ENCODE measurements at regions not wholly inside any gene's neighbourhood (a gene's known extent, or its start where the extent isn't known, plus 50 kb on each side); places are given as distances from the start of the nearest gene placed in this dataset.

DNA sequence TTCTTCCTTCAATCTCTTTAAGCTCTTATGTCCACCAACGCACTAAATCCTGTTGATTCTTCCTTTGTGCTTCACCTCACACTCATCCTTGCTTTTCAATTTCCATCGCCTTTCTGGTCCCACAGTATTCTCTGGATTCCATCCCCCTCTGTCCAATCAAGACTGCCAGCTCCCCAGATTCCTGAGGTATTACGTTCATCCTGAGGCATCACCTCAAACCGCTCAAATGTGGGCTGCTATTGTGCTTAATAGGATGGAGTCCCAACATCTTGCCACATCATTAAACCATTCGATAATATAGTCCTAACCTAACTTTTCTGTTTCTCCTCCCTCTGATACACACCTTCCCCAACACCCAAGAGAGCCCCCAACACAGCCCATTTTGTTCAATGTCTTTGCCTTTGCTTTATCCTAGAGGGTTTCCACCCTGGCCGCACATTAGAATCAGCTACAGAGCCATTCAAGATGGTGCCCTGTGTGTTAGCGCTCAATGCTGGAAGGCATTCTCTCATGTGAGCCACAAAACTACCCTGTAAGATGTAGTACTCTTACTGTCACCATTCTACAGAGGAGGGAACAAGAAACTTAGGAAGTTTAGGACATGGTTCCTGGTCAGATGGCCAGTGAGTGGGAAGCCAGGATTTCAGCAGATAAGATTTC lies 79.5 kb upstream of the LEP start:
- POLR2A ChIA-PET = no interaction called here
- DNase-seq (ENCODE audit: low read depth, low spot score) = no peak
- no peak overlapping the region for H3K4me3 ChIP-seq (ENCODE audit: low read depth, low read length)
- TF ChIP-seq, protein P1, sequence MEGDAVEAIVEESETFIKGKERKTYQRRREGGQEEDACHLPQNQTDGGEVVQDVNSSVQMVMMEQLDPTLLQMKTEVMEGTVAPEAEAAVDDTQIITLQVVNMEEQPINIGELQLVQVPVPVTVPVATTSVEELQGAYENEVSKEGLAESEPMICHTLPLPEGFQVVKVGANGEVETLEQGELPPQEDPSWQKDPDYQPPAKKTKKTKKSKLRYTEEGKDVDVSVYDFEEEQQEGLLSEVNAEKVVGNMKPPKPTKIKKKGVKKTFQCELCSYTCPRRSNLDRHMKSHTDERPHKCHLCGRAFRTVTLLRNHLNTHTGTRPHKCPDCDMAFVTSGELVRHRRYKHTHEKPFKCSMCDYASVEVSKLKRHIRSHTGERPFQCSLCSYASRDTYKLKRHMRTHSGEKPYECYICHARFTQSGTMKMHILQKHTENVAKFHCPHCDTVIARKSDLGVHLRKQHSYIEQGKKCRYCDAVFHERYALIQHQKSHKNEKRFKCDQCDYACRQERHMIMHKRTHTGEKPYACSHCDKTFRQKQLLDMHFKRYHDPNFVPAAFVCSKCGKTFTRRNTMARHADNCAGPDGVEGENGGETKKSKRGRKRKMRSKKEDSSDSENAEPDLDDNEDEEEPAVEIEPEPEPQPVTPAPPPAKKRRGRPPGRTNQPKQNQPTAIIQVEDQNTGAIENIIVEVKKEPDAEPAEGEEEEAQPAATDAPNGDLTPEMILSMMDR (IDR thresholded peaks at IDR 0.05; ENCODE audit: insufficient read depth, low read length, missing control alignments) = no peak
- CTCF ChIA-PET = interaction anchor here (1.0 to 2.7 kb wide), 3 partner anchors 8 to 48 kb away, joined by 3 to 14 read pairs (median 3); no protein-coding TSS in a partner anchor

DNA sequence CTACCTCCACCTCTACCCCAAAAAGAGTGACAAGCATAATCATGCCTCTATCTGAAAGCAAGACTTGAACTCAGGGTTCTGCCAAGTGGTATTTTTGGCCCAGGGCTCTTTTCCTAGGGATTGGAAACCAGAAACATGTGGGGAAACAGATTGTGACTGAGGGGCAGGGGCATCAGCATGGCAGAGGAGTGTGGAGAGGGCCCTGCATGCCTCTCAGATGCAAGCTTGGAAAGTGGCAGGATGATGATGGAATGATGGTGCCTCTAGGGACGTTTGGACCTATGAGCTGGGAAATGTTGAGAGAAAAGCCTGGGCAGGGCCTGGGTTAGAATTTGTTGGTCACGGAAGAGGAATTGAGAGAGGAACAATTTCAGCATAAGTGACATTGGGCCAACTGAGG lies 78.4 kb upstream of the LEP start:
- H3K4me3 ChIP-seq (ENCODE audit: low read depth, low read length) = no peak overlapping the region
- CTCF ChIA-PET = interaction anchor here (1.0 to 1.5 kb wide), 2 partner anchors 27 to 47 kb away, joined by 3 read pairs; no protein-coding TSS in a partner anchor
- TF ChIP-seq, protein P1 (IDR thresholded peaks at IDR 0.05; ENCODE audit: insufficient read depth, low read length, missing control alignments) = no peak
- POLR2A ChIA-PET = no interaction called here
- DNase-seq (ENCODE audit: low read depth, low spot score) = no peak

DNA sequence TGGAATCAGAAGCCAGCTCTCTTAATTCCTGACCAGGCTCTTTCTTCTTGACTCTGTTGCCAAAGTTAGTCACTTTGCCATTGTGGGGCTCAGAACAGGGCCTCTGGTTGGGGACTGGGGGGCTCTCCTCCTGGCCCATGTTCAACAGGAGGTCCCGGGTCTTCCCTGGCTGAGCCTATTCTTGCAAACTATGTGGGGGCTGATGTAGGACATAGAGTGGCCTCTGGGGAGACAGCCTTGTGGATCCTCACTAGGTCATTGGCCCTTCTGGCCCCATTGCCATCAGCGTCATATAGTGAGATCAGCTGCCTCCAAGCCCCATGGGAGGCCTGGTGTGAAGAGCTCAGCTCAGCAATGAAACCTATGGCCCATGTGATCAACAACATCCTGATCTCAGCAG lies 77.6 kb upstream of the LEP start:
- POLR2A ChIA-PET = no interaction called here

DNA sequence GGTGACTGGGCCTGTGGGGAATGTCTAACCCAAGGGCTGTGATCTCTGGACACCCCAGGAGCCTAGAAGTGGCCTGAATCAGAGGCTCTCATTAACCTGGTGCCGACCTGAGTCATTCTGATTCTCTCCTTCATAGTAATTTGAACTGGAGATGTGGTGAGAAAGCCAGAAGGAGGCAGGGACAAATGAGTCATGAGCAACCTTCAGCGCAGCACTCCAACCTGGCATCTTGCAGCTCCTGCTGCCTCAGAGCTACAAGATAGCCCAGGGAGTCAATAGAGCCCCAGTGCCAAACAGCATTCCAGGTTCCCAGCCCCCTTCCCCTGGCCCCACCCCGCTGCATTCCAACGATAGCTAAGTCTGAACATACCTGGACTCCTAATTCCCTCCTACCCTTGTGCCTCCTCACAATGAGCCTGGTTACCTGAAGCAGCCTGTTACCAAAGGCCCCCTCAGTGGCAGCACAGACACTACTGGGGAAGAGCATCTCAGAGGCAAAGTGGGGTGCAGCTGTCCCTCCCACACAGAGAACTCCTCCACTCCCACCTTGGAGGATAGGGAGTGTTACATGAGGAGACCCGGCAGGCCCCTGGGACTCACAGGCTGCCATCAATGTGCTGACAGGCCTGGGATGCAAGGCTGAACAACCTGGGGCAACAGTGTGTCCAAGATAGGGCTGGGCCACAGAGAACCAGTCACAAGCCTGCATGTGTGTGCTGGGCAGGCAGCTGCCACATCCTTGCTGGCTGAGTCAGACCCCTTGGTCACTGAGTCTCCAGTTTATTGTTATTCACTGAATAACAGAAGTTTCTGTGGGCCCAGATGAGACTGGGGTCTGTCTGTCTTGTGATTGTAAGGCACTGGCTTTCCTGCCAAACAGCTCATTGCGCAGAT lies 76.8 kb upstream of the LEP start:
- peak; percentile 2 for DNase-seq (ENCODE audit: low read depth, low spot score)
- no peak overlapping the region for H3K4me3 ChIP-seq (ENCODE audit: low read depth, low read length)
- ChIA-PET CTCF (interaction anchor here (2.8 kb wide), 1 partner anchor 28 kb away, joined by 14 read pairs; no protein-coding TSS in a partner anchor), POLR2A (no interaction called here)
- TF ChIP-seq, protein P1 (IDR thresholded peaks at IDR 0.05; ENCODE audit: insufficient read depth, low read length, missing control alignments) = no peak

More for the DNA sequence above, 77.6 kb upstream of the LEP start:
- TF ChIP-seq, protein P1 (IDR thresholded peaks at IDR 0.05; ENCODE audit: insufficient read depth, low read length, missing control alignments) = no peak
- no peak for DNase-seq (ENCODE audit: low read depth, low spot score)
- CTCF ChIA-PET = interaction anchor here (2.8 kb wide), 1 partner anchor 27 kb away, joined by 14 read pairs; no protein-coding TSS in a partner anchor
- H3K4me3 ChIP-seq (ENCODE audit: low read depth, low read length) = no peak overlapping the region

DNA sequence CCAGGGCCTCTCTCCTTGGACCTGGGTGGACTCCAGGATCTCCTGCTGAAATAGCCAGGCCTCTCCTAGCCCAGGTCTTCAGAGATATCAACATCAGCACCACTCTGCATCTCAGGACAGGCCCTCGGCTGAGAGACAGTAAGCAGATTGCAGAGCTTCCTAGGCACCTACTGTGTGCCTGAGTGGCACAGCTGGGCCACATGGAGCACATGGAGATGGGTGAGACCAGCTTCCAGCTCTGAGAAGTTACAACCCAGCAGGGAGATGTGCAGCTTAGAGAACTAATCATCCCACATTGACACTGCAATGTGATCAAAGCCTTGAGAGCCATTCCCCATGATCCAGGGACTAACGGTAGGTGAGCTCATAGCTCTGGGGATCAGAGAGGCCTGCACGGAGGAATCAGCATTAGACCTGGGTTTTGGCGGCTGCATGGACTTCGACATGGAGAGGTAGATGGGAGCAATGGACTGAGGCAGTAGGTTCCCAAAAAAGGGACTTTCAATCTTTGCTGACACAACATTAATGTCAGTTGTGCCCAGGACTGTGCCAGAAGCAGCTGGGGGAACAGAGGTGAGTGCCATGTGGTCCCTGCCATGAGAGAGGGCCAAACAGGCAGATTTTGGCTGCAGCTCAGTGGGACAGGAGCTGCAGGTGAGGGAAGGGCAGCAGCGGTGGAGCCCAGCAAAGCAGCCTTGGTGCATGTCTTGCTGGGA lies 76.0 kb upstream of the LEP start:
- TF ChIP-seq, protein P1 (IDR thresholded peaks at IDR 0.05; ENCODE audit: insufficient read depth, low read length, missing control alignments) = no peak
- ChIA-PET POLR2A (no interaction called here), CTCF (interaction anchor here (2.8 kb wide), 1 partner anchor 29 kb away, joined by 14 read pairs; no protein-coding TSS in a partner anchor)
- DNase-seq (ENCODE audit: low read depth, low spot score) = no peak
- H3K4me3 ChIP-seq (ENCODE audit: low read depth, low read length) = no peak overlapping the region
